GM23338 (cell line): ENCODE measurements at regions not wholly inside any gene's neighbourhood (a gene's known extent, or its start where the extent isn't known, plus 50 kb on each side); places are given as distances from the start of the nearest gene placed in this dataset.

ENCODE experiments used
- ATAC-seq: fragments of 200-7000 bp; cut with Tn5 transposase; 3 replicates; pipeline ENCODE4 v1.9.1; 2020
- DNase-seq: peaks from one replicate; pipeline ENCODE4 v3.0.0-alpha.2; 2015; ENCODE audit warnings: low spot score
- H2AFZ ChIP-seq: fragments of 200-600 bp; sonication (generic); 2 replicates; pipeline ENCODE4 v1.8.0; 2016; ENCODE audit warnings: antibody characterized with exemption, mild to moderate bottlenecking, moderate library complexity
- H3F3A ChIP-seq: fragments of 200-600 bp; sonication (generic); replicated peaks from 2 replicates; pipeline ENCODE4 v1.8.0; 2017; ENCODE audit warnings: antibody characterized with exemption, mixed run types, low read depth
- H3K27ac ChIP-seq: fragments of 200-600 bp; sonication (generic); 2 replicates; pipeline ENCODE4 v1.6.1; 2016; ENCODE audit warnings: low read depth
- H3K27me3 ChIP-seq: fragments of 200-600 bp; sonication (generic); 2 replicates; pipeline ENCODE4 v1.8.0; 2016; ENCODE audit warnings: mild to moderate bottlenecking, mixed run types, moderate library complexity; ENCODE audit not compliant: insufficient read depth
- H3K36me3 ChIP-seq: fragments of 200-600 bp; sonication (generic); 2 replicates; pipeline ENCODE4 v1.8.0; 2016; ENCODE audit warnings: mild to moderate bottlenecking; ENCODE audit not compliant: insufficient read depth
- H3K4me1 ChIP-seq: fragments of 200-600 bp; sonication (generic); 2 replicates; pipeline ENCODE4 v1.8.0; 2016; ENCODE audit warnings: mild to moderate bottlenecking, moderate library complexity; ENCODE audit not compliant: insufficient read depth
- H3K4me2 ChIP-seq: fragments of 200-600 bp; sonication (generic); 2 replicates; pipeline ENCODE4 v1.7.1; 2017; ENCODE audit warnings: mixed run types
- H3K4me3 ChIP-seq: fragments of 200-600 bp; sonication (generic); 2 replicates; pipeline ENCODE4 v1.6.1; 2016; ENCODE audit warnings: mixed run types
- H3K79me2 ChIP-seq: fragments of 200-600 bp; sonication (generic); replicated peaks from 2 replicates; pipeline ENCODE4 v1.8.0; 2017; ENCODE audit warnings: mild to moderate bottlenecking; ENCODE audit not compliant: insufficient read depth
- H3K9me2 ChIP-seq: fragments of 200-600 bp; sonication (generic); 2 replicates; pipeline ENCODE4 v1.8.0; 2017; ENCODE audit not compliant: insufficient read depth
- H4K20me1 ChIP-seq: fragments of 200-600 bp; sonication (generic); replicated peaks from 2 replicates; pipeline ENCODE4 v1.8.0; 2017; ENCODE audit warnings: mild to moderate bottlenecking; ENCODE audit not compliant: insufficient read depth
- H3K27ac Mint-ChIP-seq: 2 replicates; pipeline ENCODE4 v1.8.0; 2020; ENCODE audit warnings: inconsistent platforms, mild to moderate bottlenecking, moderate library complexity, mixed read lengths
- H3K27me3 Mint-ChIP-seq: 3 replicates; pipeline ENCODE4 v1.8.0; 2022; ENCODE audit warnings: low read depth, mild to moderate bottlenecking, moderate library complexity, mixed read lengths, inconsistent platforms; ENCODE audit not compliant: insufficient read depth, poor library complexity
- H3K36me3 Mint-ChIP-seq: 3 replicates; pipeline ENCODE4 v1.8.0; 2021; ENCODE audit warnings: low read depth, mild to moderate bottlenecking, inconsistent platforms, moderate library complexity, mixed read lengths
- H3K4me1 Mint-ChIP-seq: 3 replicates; pipeline ENCODE4 v1.8.0; 2020; ENCODE audit warnings: mild to moderate bottlenecking, inconsistent platforms, mixed read lengths
- H3K4me3 Mint-ChIP-seq: 3 replicates; pipeline ENCODE4 v1.8.0; 2021; ENCODE audit warnings: moderate library complexity, mild to moderate bottlenecking, inconsistent platforms, mixed read lengths
- H3K9me3 Mint-ChIP-seq: 3 replicates; pipeline ENCODE4 v1.8.0; 2020; ENCODE audit warnings: moderate library complexity, mild to moderate bottlenecking, inconsistent platforms, mixed read lengths
- CREB1 ChIP-seq: fragments of 250-450 bp; sonication (Bioruptor Pico); IDR thresholded peaks from 2 replicates; pipeline ENCODE4 v1.5.0; 2020; ENCODE audit warnings: low read depth, mild to moderate bottlenecking, moderate library complexity
- EZH2 ChIP-seq: fragments of 200-600 bp; sonication (generic); IDR thresholded peaks from one replicate; pipeline ENCODE4 v1.8.0; 2017; ENCODE audit warnings: antibody characterized with exemption, mild to moderate bottlenecking, low read depth; ENCODE audit not compliant: unreplicated experiment
- EZH2phosphoT487 ChIP-seq: fragments of 200-600 bp; sonication (generic); IDR thresholded peaks from one replicate; pipeline ENCODE4 v1.8.1; 2018; ENCODE audit warnings: antibody characterized with exemption; ENCODE audit not compliant: unreplicated experiment
- JUNB ChIP-seq: IDR thresholded peaks from one replicate; pipeline ENCODE4 v1.6.1; 2016; ENCODE audit warnings: antibody characterized with exemption; ENCODE audit not compliant: unreplicated experiment
- NANOG ChIP-seq: IDR thresholded peaks from 2 replicates; pipeline ENCODE4 v1.6.1; 2016; ENCODE audit warnings: antibody characterized with exemption, borderline replicate concordance
- POLR2AphosphoS5 ChIP-seq: IDR thresholded peaks from 2 replicates; pipeline ENCODE4 v1.6.1; 2016; ENCODE audit warnings: antibody characterized with exemption, low read depth
- STAT1 ChIP-seq: IDR thresholded peaks from one replicate; pipeline ENCODE4 v1.6.1; 2016; ENCODE audit warnings: antibody characterized with exemption; ENCODE audit not compliant: unreplicated experiment
- ZNF114 ChIP-seq: fragments of 250-450 bp; sonication (Bioruptor Pico); IDR thresholded peaks from 2 replicates; pipeline ENCODE4 v1.5.0; 2020; ENCODE audit warnings: mild to moderate bottlenecking, moderate library complexity
- ZNF331 ChIP-seq: fragments of 250-450 bp; sonication (Bioruptor Pico); IDR thresholded peaks from 2 replicates; pipeline ENCODE4 v1.5.0; 2020; ENCODE audit warnings: low read depth, mild to moderate bottlenecking, moderate library complexity
- TF ChIP-seq, protein P1 (sequence below): fragments of 250-450 bp; sonication (Bioruptor Pico); IDR thresholded peaks from 2 replicates; pipeline ENCODE4 v1.5.0; 2020; ENCODE audit warnings: mild to moderate bottlenecking, moderate library complexity
- TF ChIP-seq, protein P2 (sequence below), 2 experiments: fragments of 200-600 bp in 1 of 2; sonication (generic) in 1 of 2; conservative IDR thresholded peaks; 2 replicates each; pipeline versions ENCODE4 v1.5.1 to v1.6.1; 2016 to 2017; ENCODE audit warnings: antibody characterized with exemption in 2 of 2, low read depth in 2 of 2, mild to moderate bottlenecking in 2 of 2, moderate library complexity in 1 of 2
- TF ChIP-seq, protein P3 (sequence below): IDR thresholded peaks from one replicate; pipeline ENCODE4 v1.6.1; 2018; ENCODE audit warnings: antibody characterized with exemption; ENCODE audit not compliant: unreplicated experiment

GRCh38 chr9:7376833-7377232 is 422.7 kb downstream of the DMAC1 start:
- no peaks in the 10 kb centered on the region for H4K20me1 ChIP-seq
- TF ChIP-seq ZNF331 (no peak), EZH2phosphoT487 (no peak), EZH2 (no peak), POLR2AphosphoS5 (no peak), STAT1 (no peak), CREB1 (CRISPR knock-in tag) (no peak), NANOG (no peak), JUNB (no peak), ZNF114 (CRISPR knock-in tag) (no peak)
- TF ChIP-seq, protein P1, sequence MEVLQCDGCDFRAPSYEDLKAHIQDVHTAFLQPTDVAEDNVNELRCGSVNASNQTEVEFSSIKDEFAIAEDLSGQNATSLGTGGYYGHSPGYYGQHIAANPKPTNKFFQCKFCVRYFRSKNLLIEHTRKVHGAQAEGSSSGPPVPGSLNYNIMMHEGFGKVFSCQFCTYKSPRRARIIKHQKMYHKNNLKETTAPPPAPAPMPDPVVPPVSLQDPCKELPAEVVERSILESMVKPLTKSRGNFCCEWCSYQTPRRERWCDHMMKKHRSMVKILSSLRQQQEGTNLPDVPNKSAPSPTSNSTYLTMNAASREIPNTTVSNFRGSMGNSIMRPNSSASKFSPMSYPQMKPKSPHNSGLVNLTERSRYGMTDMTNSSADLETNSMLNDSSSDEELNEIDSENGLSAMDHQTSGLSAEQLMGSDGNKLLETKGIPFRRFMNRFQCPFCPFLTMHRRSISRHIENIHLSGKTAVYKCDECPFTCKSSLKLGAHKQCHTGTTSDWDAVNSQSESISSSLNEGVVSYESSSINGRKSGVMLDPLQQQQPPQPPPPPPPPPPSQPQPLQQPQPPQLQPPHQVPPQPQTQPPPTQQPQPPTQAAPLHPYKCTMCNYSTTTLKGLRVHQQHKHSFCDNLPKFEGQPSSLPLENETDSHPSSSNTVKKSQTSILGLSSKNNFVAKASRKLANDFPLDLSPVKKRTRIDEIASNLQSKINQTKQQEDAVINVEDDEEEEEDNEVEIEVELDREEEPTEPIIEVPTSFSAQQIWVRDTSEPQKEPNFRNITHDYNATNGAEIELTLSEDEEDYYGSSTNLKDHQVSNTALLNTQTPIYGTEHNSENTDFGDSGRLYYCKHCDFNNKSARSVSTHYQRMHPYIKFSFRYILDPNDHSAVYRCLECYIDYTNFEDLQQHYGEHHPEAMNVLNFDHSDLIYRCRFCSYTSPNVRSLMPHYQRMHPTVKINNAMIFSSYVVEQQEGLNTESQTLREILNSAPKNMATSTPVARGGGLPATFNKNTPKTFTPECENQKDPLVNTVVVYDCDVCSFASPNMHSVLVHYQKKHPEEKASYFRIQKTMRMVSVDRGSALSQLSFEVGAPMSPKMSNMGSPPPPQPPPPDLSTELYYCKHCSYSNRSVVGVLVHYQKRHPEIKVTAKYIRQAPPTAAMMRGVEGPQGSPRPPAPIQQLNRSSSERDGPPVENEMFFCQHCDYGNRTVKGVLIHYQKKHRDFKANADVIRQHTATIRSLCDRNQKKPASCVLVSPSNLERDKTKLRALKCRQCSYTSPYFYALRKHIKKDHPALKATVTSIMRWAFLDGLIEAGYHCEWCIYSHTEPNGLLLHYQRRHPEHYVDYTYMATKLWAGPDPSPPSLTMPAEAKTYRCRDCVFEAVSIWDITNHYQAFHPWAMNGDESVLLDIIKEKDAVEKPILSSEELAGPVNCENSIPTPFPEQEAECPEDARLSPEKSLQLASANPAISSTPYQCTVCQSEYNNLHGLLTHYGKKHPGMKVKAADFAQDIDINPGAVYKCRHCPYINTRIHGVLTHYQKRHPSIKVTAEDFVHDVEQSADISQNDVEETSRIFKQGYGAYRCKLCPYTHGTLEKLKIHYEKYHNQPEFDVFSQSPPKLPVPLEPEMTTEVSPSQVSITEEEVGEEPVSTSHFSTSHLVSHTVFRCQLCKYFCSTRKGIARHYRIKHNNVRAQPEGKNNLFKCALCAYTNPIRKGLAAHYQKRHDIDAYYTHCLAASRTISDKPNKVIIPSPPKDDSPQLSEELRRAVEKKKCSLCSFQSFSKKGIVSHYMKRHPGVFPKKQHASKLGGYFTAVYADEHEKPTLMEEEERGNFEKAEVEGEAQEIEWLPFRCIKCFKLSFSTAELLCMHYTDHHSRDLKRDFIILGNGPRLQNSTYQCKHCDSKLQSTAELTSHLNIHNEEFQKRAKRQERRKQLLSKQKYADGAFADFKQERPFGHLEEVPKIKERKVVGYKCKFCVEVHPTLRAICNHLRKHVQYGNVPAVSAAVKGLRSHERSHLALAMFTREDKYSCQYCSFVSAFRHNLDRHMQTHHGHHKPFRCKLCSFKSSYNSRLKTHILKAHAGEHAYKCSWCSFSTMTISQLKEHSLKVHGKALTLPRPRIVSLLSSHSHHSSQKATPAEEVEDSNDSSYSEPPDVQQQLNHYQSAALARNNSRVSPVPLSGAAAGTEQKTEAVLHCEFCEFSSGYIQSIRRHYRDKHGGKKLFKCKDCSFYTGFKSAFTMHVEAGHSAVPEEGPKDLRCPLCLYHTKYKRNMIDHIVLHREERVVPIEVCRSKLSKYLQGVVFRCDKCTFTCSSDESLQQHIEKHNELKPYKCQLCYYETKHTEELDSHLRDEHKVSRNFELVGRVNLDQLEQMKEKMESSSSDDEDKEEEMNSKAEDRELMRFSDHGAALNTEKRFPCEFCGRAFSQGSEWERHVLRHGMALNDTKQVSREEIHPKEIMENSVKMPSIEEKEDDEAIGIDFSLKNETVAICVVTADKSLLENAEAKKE (CRISPR knock-in tag): no peak
- TF ChIP-seq, protein P2, sequence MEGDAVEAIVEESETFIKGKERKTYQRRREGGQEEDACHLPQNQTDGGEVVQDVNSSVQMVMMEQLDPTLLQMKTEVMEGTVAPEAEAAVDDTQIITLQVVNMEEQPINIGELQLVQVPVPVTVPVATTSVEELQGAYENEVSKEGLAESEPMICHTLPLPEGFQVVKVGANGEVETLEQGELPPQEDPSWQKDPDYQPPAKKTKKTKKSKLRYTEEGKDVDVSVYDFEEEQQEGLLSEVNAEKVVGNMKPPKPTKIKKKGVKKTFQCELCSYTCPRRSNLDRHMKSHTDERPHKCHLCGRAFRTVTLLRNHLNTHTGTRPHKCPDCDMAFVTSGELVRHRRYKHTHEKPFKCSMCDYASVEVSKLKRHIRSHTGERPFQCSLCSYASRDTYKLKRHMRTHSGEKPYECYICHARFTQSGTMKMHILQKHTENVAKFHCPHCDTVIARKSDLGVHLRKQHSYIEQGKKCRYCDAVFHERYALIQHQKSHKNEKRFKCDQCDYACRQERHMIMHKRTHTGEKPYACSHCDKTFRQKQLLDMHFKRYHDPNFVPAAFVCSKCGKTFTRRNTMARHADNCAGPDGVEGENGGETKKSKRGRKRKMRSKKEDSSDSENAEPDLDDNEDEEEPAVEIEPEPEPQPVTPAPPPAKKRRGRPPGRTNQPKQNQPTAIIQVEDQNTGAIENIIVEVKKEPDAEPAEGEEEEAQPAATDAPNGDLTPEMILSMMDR (conservative IDR thresholded peaks at IDR 0.05; ENCODE audit: low read depth in 2 of 2): no peak
- TF ChIP-seq, protein P3, sequence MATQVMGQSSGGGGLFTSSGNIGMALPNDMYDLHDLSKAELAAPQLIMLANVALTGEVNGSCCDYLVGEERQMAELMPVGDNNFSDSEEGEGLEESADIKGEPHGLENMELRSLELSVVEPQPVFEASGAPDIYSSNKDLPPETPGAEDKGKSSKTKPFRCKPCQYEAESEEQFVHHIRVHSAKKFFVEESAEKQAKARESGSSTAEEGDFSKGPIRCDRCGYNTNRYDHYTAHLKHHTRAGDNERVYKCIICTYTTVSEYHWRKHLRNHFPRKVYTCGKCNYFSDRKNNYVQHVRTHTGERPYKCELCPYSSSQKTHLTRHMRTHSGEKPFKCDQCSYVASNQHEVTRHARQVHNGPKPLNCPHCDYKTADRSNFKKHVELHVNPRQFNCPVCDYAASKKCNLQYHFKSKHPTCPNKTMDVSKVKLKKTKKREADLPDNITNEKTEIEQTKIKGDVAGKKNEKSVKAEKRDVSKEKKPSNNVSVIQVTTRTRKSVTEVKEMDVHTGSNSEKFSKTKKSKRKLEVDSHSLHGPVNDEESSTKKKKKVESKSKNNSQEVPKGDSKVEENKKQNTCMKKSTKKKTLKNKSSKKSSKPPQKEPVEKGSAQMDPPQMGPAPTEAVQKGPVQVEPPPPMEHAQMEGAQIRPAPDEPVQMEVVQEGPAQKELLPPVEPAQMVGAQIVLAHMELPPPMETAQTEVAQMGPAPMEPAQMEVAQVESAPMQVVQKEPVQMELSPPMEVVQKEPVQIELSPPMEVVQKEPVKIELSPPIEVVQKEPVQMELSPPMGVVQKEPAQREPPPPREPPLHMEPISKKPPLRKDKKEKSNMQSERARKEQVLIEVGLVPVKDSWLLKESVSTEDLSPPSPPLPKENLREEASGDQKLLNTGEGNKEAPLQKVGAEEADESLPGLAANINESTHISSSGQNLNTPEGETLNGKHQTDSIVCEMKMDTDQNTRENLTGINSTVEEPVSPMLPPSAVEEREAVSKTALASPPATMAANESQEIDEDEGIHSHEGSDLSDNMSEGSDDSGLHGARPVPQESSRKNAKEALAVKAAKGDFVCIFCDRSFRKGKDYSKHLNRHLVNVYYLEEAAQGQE: no peak
- Mint-ChIP-seq H3K27me3 (peaks cover 3% of the 10 kb centered on the region), H3K27ac (no peak overlapping the region), H3K4me3 (no peak overlapping the region), H3K4me1 (no peaks in the 10 kb centered on the region), H3K9me3 (peaks cover 3% of the 10 kb centered on the region; the same call in 2 of the 3 replicates), H3K36me3 (no peaks in the 10 kb centered on the region)
- no peaks in the 10 kb centered on the region for H3K36me3 ChIP-seq
- peak overlapping the region; percentile 63; the same call in 1 of the 2 replicates for H2AFZ ChIP-seq
- no peaks in the 10 kb centered on the region for H3K79me2 ChIP-seq
- no peak for ATAC-seq
- no peak for DNase-seq
- H3K4me3 ChIP-seq: no peak overlapping the region
- H3K27ac ChIP-seq: no peak overlapping the region
- H3K27me3 ChIP-seq: no peaks in the 10 kb centered on the region
- H3K4me1 ChIP-seq: no peaks in the 10 kb centered on the region
- no peak overlapping the region for H3K4me2 ChIP-seq
- no peaks in the 10 kb centered on the region for H3F3A ChIP-seq
- no peaks in the 10 kb centered on the region for H3K9me2 ChIP-seq
